ENCODE measurements at regions not wholly inside any gene's neighbourhood (a gene's known extent, or its start where the extent isn't known, plus 50 kb on each side); places are given as distances from the start of the nearest gene placed in this dataset.

DNA sequence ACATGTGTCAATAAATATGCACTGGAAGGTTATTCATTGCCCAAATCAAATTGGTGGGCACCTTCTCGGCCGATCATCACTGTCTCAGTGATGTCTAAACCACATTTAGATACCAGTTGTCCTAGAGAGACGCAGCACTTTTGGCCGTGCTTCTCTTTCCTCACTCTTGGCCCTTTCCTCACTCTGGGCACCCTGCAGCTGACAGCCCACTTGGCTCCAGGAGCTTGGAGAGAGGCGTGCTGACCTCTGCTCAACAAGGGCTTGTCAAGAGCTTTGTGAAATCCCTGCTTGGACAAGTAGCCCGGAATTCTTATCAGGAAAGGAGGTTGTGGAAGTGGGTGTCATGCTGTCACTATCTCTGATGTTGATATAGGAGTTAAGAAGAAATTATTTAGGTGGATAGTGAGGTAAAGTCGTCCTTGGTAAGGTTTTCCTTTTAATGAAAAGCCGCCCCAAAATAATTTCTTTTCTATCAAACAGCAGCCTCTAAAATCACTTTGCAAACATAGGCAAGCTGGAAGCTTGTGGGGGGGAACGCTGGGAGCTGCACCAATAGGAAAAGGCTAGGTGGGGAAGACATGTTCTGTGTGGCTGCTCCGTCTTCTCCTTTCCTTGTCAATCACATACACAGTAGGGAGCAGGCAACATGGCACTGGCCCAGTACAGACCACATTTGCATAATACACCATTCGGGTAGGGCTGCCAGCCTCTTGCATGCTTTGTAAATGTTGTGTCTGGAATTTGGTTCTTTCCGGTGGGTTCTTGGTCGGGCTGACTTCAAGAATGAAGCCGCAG, 126.8 kb upstream of the UBE3A start:
- TF ChIP-seq, protein P1, sequence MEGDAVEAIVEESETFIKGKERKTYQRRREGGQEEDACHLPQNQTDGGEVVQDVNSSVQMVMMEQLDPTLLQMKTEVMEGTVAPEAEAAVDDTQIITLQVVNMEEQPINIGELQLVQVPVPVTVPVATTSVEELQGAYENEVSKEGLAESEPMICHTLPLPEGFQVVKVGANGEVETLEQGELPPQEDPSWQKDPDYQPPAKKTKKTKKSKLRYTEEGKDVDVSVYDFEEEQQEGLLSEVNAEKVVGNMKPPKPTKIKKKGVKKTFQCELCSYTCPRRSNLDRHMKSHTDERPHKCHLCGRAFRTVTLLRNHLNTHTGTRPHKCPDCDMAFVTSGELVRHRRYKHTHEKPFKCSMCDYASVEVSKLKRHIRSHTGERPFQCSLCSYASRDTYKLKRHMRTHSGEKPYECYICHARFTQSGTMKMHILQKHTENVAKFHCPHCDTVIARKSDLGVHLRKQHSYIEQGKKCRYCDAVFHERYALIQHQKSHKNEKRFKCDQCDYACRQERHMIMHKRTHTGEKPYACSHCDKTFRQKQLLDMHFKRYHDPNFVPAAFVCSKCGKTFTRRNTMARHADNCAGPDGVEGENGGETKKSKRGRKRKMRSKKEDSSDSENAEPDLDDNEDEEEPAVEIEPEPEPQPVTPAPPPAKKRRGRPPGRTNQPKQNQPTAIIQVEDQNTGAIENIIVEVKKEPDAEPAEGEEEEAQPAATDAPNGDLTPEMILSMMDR (IDR thresholded peaks at IDR 0.05; ENCODE audit: borderline replicate concordance, extremely low read depth, low read length, poor library complexity, severe bottlenecking), result no peak
- no peak for TF ChIP-seq EZH2 (IDR thresholded peaks at IDR 0.05; ENCODE audit: borderline replicate concordance, low read depth, low read length, severe bottlenecking)
